Nephron progenitor cell (in vitro differentiated cells): ENCODE measurements at regions not wholly inside any gene's neighbourhood (a gene's known extent, or its start where the extent isn't known, plus 50 kb on each side); places are given as distances from the start of the nearest gene placed in this dataset.
A peak's percentile ranks its signal among the peaks of the same experiment; 100 is the strongest.
"Not testable (repeated sequence)": the region's sequence is repeated elsewhere in the genome, so short reads cannot be mapped to it uniquely, and the experiment has no call there.

Source experiments
- DNase-seq: peaks from one replicate; pipeline ENCODE4 v3.0.0; 2021
- H3K27ac Mint-ChIP-seq: 2 replicates; pipeline ENCODE4 v1.8.0; 2021; ENCODE audit warnings: mild to moderate bottlenecking, moderate library complexity, mixed read lengths
- H3K27me3 Mint-ChIP-seq: 2 replicates; pipeline ENCODE4 v1.8.0; 2021; ENCODE audit warnings: mild to moderate bottlenecking, low read depth, mixed read lengths; ENCODE audit not compliant: poor library complexity
- H3K36me3 Mint-ChIP-seq: 2 replicates; pipeline ENCODE4 v1.8.0; 2021; ENCODE audit warnings: low read depth, mixed read lengths
- H3K4me1 Mint-ChIP-seq: 2 replicates; pipeline ENCODE4 v1.8.0; 2021; ENCODE audit warnings: mixed read lengths
- H3K4me3 Mint-ChIP-seq: 2 replicates; pipeline ENCODE4 v1.8.0; 2021; ENCODE audit warnings: mild to moderate bottlenecking, moderate library complexity, mixed read lengths
- H3K9me3 Mint-ChIP-seq: 2 replicates; pipeline ENCODE4 v1.8.0; 2021; ENCODE audit warnings: mild to moderate bottlenecking, moderate library complexity, mixed read lengths
- TF ChIP-seq, protein P1 (sequence below): fragments of 200-600 bp; sonication (generic); IDR thresholded peaks from 2 replicates; pipeline ENCODE4 v1.5.0; 2021; ENCODE audit warnings: antibody characterized with exemption

DNA sequence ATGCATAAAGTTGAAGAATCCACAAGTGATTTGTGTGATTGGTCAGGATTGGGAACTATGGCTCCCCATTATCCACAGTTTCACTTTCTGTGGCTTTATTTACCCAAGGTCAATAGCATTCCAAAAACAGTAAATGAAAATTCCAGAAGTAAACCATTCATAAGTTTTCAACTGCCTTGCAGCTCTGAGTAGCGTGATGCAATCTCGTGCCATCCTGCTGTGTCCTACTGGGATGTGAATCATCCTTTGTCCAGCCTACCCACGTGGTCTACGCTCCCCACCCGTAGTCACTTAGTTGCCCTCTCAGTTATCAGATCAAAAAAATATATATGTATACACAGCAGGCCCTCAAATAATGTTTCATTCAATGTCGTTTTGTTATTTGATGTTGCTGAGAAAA lies 89.0 kb upstream of the DLGAP1 start:
- no peak overlapping the region for H3K4me3 Mint-ChIP-seq
- no peak overlapping the region for H3K27ac Mint-ChIP-seq
- TF ChIP-seq, protein P1, sequence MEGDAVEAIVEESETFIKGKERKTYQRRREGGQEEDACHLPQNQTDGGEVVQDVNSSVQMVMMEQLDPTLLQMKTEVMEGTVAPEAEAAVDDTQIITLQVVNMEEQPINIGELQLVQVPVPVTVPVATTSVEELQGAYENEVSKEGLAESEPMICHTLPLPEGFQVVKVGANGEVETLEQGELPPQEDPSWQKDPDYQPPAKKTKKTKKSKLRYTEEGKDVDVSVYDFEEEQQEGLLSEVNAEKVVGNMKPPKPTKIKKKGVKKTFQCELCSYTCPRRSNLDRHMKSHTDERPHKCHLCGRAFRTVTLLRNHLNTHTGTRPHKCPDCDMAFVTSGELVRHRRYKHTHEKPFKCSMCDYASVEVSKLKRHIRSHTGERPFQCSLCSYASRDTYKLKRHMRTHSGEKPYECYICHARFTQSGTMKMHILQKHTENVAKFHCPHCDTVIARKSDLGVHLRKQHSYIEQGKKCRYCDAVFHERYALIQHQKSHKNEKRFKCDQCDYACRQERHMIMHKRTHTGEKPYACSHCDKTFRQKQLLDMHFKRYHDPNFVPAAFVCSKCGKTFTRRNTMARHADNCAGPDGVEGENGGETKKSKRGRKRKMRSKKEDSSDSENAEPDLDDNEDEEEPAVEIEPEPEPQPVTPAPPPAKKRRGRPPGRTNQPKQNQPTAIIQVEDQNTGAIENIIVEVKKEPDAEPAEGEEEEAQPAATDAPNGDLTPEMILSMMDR = no peak
- H3K4me1 Mint-ChIP-seq = no peaks in the 10 kb centered on the region
- no peak for DNase-seq
- peaks cover 7% of the 10 kb centered on the region for H3K9me3 Mint-ChIP-seq
- no peaks in the 10 kb centered on the region for H3K27me3 Mint-ChIP-seq
- peaks cover under 1% of the 10 kb centered on the region for H3K36me3 Mint-ChIP-seq

DNA sequence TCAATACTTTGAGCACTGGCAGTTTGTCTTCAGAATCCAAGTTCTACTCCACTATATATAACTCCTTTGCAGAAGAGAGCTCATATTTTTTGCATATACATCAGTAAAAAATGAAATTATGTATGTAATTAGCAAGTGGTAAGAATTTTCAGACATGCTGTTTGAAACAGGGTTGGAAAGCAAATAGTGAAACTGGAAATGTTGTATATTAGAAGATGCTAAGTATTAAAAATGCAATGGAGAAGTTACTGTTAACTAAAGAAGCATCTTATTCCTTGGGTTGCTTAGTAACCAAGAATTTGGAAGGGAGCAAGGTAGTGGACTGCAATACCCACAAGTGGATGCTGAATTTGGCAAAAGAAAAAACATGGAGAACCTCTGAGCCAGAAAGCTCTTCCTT lies 88.6 kb upstream of the DLGAP1 start:
- DNase-seq = no peak
- H3K27me3 Mint-ChIP-seq = no peaks in the 10 kb centered on the region
- H3K4me1 Mint-ChIP-seq = no peaks in the 10 kb centered on the region
- TF ChIP-seq, protein P1 = no peak
- H3K9me3 Mint-ChIP-seq = peaks cover 12% of the 10 kb centered on the region
- H3K27ac Mint-ChIP-seq = no peak overlapping the region
- H3K36me3 Mint-ChIP-seq = peaks cover 5% of the 10 kb centered on the region
- no peak overlapping the region for H3K4me3 Mint-ChIP-seq

DNA sequence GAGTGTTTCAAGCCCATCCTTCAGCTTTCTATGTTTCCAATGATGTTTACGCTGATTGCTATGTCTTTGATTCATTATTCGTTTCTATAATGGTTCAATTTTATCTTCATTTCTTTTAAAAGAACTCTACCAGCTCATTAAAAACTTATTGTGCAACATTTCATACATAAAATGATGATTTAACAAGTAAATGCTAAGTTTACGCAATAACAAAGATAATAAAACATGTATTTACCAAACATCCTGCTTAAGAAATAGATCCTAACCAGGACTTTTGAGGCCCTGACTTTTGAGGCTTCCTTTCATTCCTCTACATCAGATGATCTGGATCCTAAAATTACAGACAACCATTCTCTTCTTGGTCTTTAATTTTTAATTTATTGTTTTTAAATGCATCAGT lies 86.5 kb upstream of the DLGAP1 start:
- no peak overlapping the region for H3K27ac Mint-ChIP-seq
- no peak for DNase-seq
- no peaks in the 10 kb centered on the region for H3K4me1 Mint-ChIP-seq
- no peaks in the 10 kb centered on the region for H3K27me3 Mint-ChIP-seq
- TF ChIP-seq, protein P1 = no peak
- H3K4me3 Mint-ChIP-seq = no peak overlapping the region
- peaks cover 14% of the 10 kb centered on the region for H3K36me3 Mint-ChIP-seq
- H3K9me3 Mint-ChIP-seq = peaks cover 24% of the 10 kb centered on the region

DNA sequence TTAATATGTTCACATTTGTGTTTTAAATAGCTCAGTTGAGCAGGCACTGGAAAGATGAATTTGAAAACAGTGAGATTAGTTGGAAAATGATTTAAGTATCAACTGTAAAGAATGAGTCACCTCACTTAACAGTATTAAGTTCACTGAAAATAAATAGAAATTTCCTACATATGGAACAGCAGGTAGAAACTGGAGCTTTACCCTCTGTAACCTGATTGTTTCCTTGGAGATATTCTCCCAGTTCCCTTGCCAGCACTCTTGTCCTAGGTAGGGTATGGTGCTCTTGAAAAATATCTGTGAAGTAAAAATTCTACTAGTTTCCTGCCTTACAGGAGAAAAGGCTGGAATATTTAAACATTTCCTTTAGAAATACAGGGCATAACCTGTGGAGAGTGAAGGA lies 81.3 kb upstream of the DLGAP1 start:
- no peaks in the 10 kb centered on the region for H3K27me3 Mint-ChIP-seq
- no peak for DNase-seq
- no peak overlapping the region for H3K4me3 Mint-ChIP-seq
- H3K27ac Mint-ChIP-seq = no peak overlapping the region
- no peaks in the 10 kb centered on the region for H3K4me1 Mint-ChIP-seq
- TF ChIP-seq, protein P1 = no peak
- peaks cover 52% of the 10 kb centered on the region for H3K9me3 Mint-ChIP-seq
- peaks cover 27% of the 10 kb centered on the region for H3K36me3 Mint-ChIP-seq

DNA sequence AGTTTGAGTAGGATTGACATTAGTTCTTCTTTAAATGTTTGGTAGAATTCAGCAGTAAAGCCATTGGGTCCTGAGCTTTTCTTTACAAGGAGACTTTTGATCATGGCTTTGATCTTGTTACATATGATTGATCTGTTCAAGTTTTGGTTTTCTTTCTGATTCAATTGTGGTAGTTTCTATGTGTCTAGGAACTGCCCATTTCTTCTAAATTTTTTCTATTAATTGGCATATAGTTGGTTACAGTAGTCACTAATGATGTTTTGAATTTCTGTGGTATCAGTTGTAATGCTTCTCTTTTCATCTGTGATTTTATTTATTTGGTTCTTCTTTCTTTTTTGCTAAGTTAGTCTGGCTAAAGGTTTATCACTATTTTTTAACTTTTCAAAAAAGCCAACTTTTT lies 73.3 kb upstream of the DLGAP1 start:
- no peak for DNase-seq
- Mint-ChIP-seq H3K27me3 (no peaks in the 10 kb centered on the region), H3K4me1 (peaks cover 21% of the 10 kb centered on the region), H3K9me3 (peaks cover 49% of the 10 kb centered on the region), H3K27ac (no peak overlapping the region), H3K4me3 (no peak overlapping the region), H3K36me3 (peaks cover 9% of the 10 kb centered on the region)
- TF ChIP-seq, protein P1 = no peak

DNA sequence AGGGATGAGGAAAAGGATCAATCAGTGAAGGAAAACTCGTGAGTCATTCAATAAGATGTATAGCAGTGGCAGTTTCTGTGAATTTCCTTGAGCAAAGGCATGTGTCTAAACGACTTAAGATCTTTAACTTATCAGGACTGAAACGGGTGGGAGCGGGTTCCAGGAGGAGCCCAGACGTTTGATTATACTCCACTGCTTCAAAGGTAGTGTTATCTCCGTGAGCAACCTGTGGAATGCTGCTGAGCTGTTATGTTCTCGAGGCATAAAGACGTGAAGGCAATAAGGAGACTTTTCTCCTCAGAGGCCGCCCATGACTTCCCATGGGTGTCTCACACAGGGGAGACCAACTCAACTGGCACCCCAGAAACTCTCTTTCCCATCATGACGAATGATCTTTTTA lies 72.7 kb upstream of the DLGAP1 start:
- not testable (repeated sequence) for H3K27ac Mint-ChIP-seq, H3K27me3 Mint-ChIP-seq, H3K36me3 Mint-ChIP-seq, DNase-seq
- Mint-ChIP-seq H3K9me3 (peaks cover 43% of the 10 kb centered on the region), H3K4me1 (peaks cover 21% of the 10 kb centered on the region), H3K4me3 (peak overlapping the region; percentile 53)

DNA sequence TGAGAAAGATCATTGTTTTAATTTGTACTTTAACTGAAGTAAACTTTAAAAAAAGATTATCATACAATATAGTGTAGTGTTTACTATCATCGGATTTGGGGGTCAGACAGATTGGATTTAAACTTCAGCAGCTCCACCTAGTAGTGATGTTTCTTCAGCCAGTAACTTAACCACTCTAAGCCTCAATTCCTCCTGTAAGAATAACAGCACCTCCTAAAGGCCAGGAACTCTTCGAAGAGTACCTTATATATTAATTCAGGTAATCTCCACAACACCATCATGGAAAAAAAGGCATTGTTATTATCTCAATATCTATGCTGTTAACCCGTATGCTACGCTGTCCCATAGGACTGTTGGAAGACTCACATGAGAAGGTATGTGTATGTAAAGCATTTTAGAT lies 69.0 kb upstream of the DLGAP1 start:
- H3K27me3 Mint-ChIP-seq = no peaks in the 10 kb centered on the region
- peaks cover 19% of the 10 kb centered on the region for H3K4me1 Mint-ChIP-seq
- TF ChIP-seq, protein P1 = no peak
- H3K4me3 Mint-ChIP-seq = no peak overlapping the region
- no peak overlapping the region for H3K27ac Mint-ChIP-seq
- H3K9me3 Mint-ChIP-seq = peaks cover 20% of the 10 kb centered on the region
- no peak for DNase-seq
- no peaks in the 10 kb centered on the region for H3K36me3 Mint-ChIP-seq
